ENCODE measurements at regions not wholly inside any gene's neighbourhood (a gene's known extent, or its start where the extent isn't known, plus 50 kb on each side); places are given as distances from the start of the nearest gene placed in this dataset.

- no peak for TF ChIP-seq SP1 (IDR thresholded peaks at IDR 0.05)
- no peak for TF ChIP-seq BHLHE40 (IDR thresholded peaks at IDR 0.05; ENCODE audit: borderline replicate concordance)
- no peak for TF ChIP-seq ARNT (IDR thresholded peaks at IDR 0.05)
- no peak for TF ChIP-seq ZNF384 (IDR thresholded peaks at IDR 0.05)
- no peak for TF ChIP-seq TARDBP (IDR thresholded peaks at IDR 0.05)
- TF ChIP-seq LEF1 (IDR thresholded peaks at IDR 0.05; ENCODE audit: borderline replicate concordance): no peak
Observed at GRCh38 chr6:26233649-26234420, 131.2 kb upstream of the BTN3A2 start.

Data from HEK293T (cell line).